Neural cell (in vitro differentiated cells): ENCODE measurements at regions not wholly inside any gene's neighbourhood (a gene's known extent, or its start where the extent isn't known, plus 50 kb on each side); places are given as distances from the start of the nearest gene placed in this dataset.

ENCODE experiments used
- H2AFZ ChIP-seq: fragments of 200-600, 300-800 bp; sonication (generic), shearing (Covaris generic); 2 replicates; pipeline ENCODE4 v1.6.0; 2014; ENCODE audit warnings: low read depth, mild to moderate bottlenecking, antibody characterized with exemption, low read length, moderate library complexity
- H3F3A ChIP-seq: fragments of 200-600 bp; shearing (Covaris generic); 2 replicates; pipeline ENCODE4 v1.6.1; 2016; ENCODE audit warnings: mild to moderate bottlenecking, moderate library complexity, mixed read lengths, antibody characterized with exemption, low read length; ENCODE audit not compliant: insufficient read depth, poor library complexity, severe bottlenecking
- H3K27ac ChIP-seq: fragments of 200-600, 300-800 bp; sonication (generic), shearing (Covaris generic); 2 replicates; pipeline ENCODE4 v1.5.1; 2014; ENCODE audit warnings: mild to moderate bottlenecking, low read length, moderate library complexity
- H3K27me3 ChIP-seq: fragments of 300-800, 200-600 bp; sonication (generic), shearing (Covaris generic); 2 replicates; pipeline ENCODE4 v1.6.0; 2014; ENCODE audit warnings: mild to moderate bottlenecking, low read depth, low read length, moderate library complexity; ENCODE audit not compliant: insufficient read depth
- H3K36me3 ChIP-seq: fragments of 300-800, 200-600 bp; sonication (generic), shearing (Covaris generic); 2 replicates; pipeline ENCODE4 v1.5.1; 2014; ENCODE audit warnings: mild to moderate bottlenecking, antibody characterized with exemption, low read length, moderate library complexity; ENCODE audit not compliant: insufficient read depth
- H3K4me2 ChIP-seq: fragments of 300-800, 200-600 bp; sonication (generic), shearing (Covaris generic); 2 replicates; pipeline ENCODE4 v1.6.0; 2014; ENCODE audit warnings: mild to moderate bottlenecking, low read length
- H3K4me3 ChIP-seq: fragments of 300-800, 200-600 bp; sonication (generic), shearing (Covaris generic); 2 replicates; pipeline ENCODE4 v1.5.1; 2014; ENCODE audit warnings: mild to moderate bottlenecking, low read length, moderate library complexity
- H3K79me2 ChIP-seq: fragments of 200-600 bp; shearing (Covaris generic); replicated peaks from 2 replicates; pipeline ENCODE4 v1.6.0; 2014; ENCODE audit warnings: mild to moderate bottlenecking, low read length, moderate library complexity; ENCODE audit not compliant: insufficient read depth
- H3K9ac ChIP-seq: fragments of 300-800, 200-600 bp; sonication (generic), shearing (Covaris generic); 2 replicates; pipeline ENCODE4 v1.6.1; 2016; ENCODE audit warnings: mild to moderate bottlenecking, low read length, mixed read lengths
- H3K9me2 ChIP-seq: fragments of 200-600 bp; shearing (Covaris generic); 2 replicates; pipeline ENCODE4 v1.6.1; 2016; ENCODE audit warnings: mild to moderate bottlenecking, low read length, mixed read lengths; ENCODE audit not compliant: insufficient read depth
- H3K9me3 ChIP-seq: fragments of 200-600, 300-800 bp; sonication (generic), shearing (Covaris generic); 2 replicates; pipeline ENCODE4 v1.6.1; 2016; ENCODE audit warnings: mild to moderate bottlenecking, mixed run types, low read length, moderate library complexity, mixed read lengths
- H4K20me1 ChIP-seq: fragments of 200-600 bp; shearing (Covaris generic); 2 replicates; pipeline ENCODE4 v1.6.1; 2016; ENCODE audit warnings: mild to moderate bottlenecking, mixed run types; ENCODE audit not compliant: insufficient read depth
- EP300 ChIP-seq: fragments of 450-650 bp; conservative IDR thresholded peaks from 2 replicates; pipeline ENCODE4 v1.6.1; 2014; ENCODE audit warnings: antibody characterized with exemption, mild to moderate bottlenecking, moderate library complexity; ENCODE audit not compliant: poor library complexity, severe bottlenecking
- EZH2 ChIP-seq: fragments of 200-600, 300-800 bp; shearing (Covaris generic), sonication (generic); IDR thresholded peaks from 2 replicates; pipeline ENCODE4 v1.6.1; 2014; ENCODE audit warnings: antibody characterized with exemption, low read length, borderline replicate concordance, mild to moderate bottlenecking; ENCODE audit not compliant: insufficient read depth, poor library complexity, severe bottlenecking
- MXI1 ChIP-seq: fragments of 450-650 bp; conservative IDR thresholded peaks from 2 replicates; pipeline ENCODE4 v1.6.1; 2014; ENCODE audit warnings: antibody characterized with exemption, mild to moderate bottlenecking; ENCODE audit not compliant: poor library complexity, severe bottlenecking
- POLR2AphosphoS5 ChIP-seq: IDR thresholded peaks from 2 replicates; pipeline ENCODE4 v1.6.1; 2012
- RAD21 ChIP-seq: fragments of 450-650 bp; conservative IDR thresholded peaks from 2 replicates; pipeline ENCODE4 v1.6.1; 2014; ENCODE audit warnings: antibody characterized with exemption, mild to moderate bottlenecking, moderate library complexity
- SMC3 ChIP-seq: fragments of 450-650 bp; conservative IDR thresholded peaks from 2 replicates; pipeline ENCODE4 v1.6.1; 2014; ENCODE audit warnings: antibody characterized with exemption, mild to moderate bottlenecking, moderate library complexity; ENCODE audit not compliant: poor library complexity
- TAF1 ChIP-seq: IDR thresholded peaks from 2 replicates; pipeline ENCODE4 v1.6.1; 2012; ENCODE audit warnings: low read depth
- TF ChIP-seq, protein P1 (sequence below): fragments of 450-650 bp; IDR thresholded peaks from 2 replicates; pipeline ENCODE4 v1.5.1; 2014; ENCODE audit warnings: antibody characterized with exemption, mild to moderate bottlenecking, moderate library complexity; ENCODE audit not compliant: poor library complexity, severe bottlenecking
- TF ChIP-seq, protein P2 (sequence below): IDR thresholded peaks from 2 replicates; pipeline ENCODE4 v1.6.1; 2012; ENCODE audit warnings: borderline replicate concordance

DNA sequence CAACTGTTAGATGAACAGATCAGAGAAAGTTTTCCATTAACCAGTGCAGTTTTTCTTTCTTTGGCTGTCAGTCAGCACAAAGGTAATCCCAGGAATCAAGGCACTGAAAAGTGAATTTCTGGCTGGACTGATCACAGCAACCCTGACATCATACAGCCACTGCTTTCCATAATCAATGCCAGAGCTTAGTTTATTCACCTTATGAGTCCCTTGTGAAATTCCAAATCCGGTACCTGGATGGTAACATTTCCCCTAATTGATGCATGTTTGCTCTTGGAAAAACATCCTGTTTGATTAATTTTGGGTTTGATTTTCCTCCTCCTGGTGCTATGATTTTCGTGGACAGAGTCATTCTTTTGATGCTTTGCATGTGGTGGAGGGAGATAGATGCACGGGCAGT, 319.8 kb downstream of the INSC start:
- H3K36me3 ChIP-seq = no peaks in the 10 kb centered on the region
- H3K4me3 ChIP-seq = no peak overlapping the region
- no peaks in the 10 kb centered on the region for H3K27me3 ChIP-seq
- H3F3A ChIP-seq = no peaks in the 10 kb centered on the region
- H3K79me2 ChIP-seq = no peaks in the 10 kb centered on the region
- H2AFZ ChIP-seq = no peak overlapping the region
- no peaks in the 10 kb centered on the region for H4K20me1 ChIP-seq
- H3K27ac ChIP-seq = no peak overlapping the region
- no peaks in the 10 kb centered on the region for H3K9me3 ChIP-seq
- no peak overlapping the region for H3K9ac ChIP-seq
- no peak overlapping the region for H3K4me2 ChIP-seq
- no peaks in the 10 kb centered on the region for H3K9me2 ChIP-seq
- TF ChIP-seq RAD21 = no peak
- no peak for TF ChIP-seq SMC3
- no peak for TF ChIP-seq TAF1
- no peak for TF ChIP-seq EP300
- TF ChIP-seq, protein P1, sequence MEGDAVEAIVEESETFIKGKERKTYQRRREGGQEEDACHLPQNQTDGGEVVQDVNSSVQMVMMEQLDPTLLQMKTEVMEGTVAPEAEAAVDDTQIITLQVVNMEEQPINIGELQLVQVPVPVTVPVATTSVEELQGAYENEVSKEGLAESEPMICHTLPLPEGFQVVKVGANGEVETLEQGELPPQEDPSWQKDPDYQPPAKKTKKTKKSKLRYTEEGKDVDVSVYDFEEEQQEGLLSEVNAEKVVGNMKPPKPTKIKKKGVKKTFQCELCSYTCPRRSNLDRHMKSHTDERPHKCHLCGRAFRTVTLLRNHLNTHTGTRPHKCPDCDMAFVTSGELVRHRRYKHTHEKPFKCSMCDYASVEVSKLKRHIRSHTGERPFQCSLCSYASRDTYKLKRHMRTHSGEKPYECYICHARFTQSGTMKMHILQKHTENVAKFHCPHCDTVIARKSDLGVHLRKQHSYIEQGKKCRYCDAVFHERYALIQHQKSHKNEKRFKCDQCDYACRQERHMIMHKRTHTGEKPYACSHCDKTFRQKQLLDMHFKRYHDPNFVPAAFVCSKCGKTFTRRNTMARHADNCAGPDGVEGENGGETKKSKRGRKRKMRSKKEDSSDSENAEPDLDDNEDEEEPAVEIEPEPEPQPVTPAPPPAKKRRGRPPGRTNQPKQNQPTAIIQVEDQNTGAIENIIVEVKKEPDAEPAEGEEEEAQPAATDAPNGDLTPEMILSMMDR = no peak
- no peak for TF ChIP-seq MXI1
- TF ChIP-seq POLR2AphosphoS5 = no peak
- no peak for TF ChIP-seq EZH2
- TF ChIP-seq, protein P2, sequence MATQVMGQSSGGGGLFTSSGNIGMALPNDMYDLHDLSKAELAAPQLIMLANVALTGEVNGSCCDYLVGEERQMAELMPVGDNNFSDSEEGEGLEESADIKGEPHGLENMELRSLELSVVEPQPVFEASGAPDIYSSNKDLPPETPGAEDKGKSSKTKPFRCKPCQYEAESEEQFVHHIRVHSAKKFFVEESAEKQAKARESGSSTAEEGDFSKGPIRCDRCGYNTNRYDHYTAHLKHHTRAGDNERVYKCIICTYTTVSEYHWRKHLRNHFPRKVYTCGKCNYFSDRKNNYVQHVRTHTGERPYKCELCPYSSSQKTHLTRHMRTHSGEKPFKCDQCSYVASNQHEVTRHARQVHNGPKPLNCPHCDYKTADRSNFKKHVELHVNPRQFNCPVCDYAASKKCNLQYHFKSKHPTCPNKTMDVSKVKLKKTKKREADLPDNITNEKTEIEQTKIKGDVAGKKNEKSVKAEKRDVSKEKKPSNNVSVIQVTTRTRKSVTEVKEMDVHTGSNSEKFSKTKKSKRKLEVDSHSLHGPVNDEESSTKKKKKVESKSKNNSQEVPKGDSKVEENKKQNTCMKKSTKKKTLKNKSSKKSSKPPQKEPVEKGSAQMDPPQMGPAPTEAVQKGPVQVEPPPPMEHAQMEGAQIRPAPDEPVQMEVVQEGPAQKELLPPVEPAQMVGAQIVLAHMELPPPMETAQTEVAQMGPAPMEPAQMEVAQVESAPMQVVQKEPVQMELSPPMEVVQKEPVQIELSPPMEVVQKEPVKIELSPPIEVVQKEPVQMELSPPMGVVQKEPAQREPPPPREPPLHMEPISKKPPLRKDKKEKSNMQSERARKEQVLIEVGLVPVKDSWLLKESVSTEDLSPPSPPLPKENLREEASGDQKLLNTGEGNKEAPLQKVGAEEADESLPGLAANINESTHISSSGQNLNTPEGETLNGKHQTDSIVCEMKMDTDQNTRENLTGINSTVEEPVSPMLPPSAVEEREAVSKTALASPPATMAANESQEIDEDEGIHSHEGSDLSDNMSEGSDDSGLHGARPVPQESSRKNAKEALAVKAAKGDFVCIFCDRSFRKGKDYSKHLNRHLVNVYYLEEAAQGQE = no peak

DNA sequence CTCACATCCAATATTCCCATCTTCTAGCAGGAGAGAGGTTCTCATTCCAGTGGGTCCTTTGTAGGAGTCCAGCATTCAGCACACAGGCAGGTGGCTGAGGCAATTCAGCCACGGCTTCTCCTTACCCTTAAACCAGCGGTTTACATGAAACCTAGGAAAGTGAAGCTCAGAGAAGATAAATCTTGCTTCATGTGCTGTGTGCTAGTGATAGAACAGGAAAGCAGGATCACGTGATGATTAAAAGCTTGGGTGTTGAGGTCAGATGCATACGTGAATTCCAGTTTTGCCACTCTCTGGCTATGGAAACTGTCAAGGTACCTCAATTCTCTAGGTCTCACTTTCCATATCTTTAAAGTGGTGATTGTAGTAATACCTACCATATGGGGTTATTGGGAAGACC, 331.6 kb downstream of the INSC start:
- Histone ChIP-seq H3K4me3 (no peak overlapping the region), H3K9ac (no peak overlapping the region), H3K9me3 (no peaks in the 10 kb centered on the region), H3F3A (peaks cover 3% of the 10 kb centered on the region), H3K9me2 (no peaks in the 10 kb centered on the region), H4K20me1 (no peaks in the 10 kb centered on the region), H3K79me2 (no peaks in the 10 kb centered on the region), H3K36me3 (no peaks in the 10 kb centered on the region), H2AFZ (no peak overlapping the region), H3K4me2 (no peak overlapping the region), H3K27ac (peak overlapping the region; percentile 41), H3K27me3 (no peaks in the 10 kb centered on the region)
- TF ChIP-seq MXI1 (no peak), TAF1 (no peak)
- TF ChIP-seq, protein P1 = no peak
